ENCODE measurements at regions not wholly inside any gene's neighbourhood (a gene's known extent, or its start where the extent isn't known, plus 50 kb on each side); places are given as distances from the start of the nearest gene placed in this dataset.

DNA sequence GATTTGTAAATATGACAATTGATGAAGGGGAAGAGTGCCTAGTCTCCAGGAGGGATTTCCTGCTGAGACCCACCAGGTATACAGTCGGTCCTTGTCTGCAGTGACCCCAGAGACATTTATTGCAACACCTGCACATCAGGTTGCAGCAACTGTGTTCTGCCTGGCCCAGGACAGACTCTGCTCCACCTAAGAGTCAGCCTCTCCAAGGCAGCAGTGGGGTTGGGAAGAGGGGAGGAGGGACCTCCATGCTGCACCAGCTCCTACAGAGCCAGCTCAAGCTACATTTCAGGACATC is 120.4 kb upstream of the IRF2BP2 start:
- H3K27me3 Mint-ChIP-seq (ENCODE audit: low read depth), result no peaks in the 10 kb centered on the region
- H3K36me3 Mint-ChIP-seq (ENCODE audit: low read depth), result no peaks in the 10 kb centered on the region
- no peak overlapping the region for H3K27ac Mint-ChIP-seq (ENCODE audit: unreplicated experiment)
- no peak for DNase-seq (ENCODE audit: low read depth, low spot score)
- H3K9me3 Mint-ChIP-seq, result no peaks in the 10 kb centered on the region
- no peak overlapping the region for H3K4me3 Mint-ChIP-seq
- TF ChIP-seq, protein P1, sequence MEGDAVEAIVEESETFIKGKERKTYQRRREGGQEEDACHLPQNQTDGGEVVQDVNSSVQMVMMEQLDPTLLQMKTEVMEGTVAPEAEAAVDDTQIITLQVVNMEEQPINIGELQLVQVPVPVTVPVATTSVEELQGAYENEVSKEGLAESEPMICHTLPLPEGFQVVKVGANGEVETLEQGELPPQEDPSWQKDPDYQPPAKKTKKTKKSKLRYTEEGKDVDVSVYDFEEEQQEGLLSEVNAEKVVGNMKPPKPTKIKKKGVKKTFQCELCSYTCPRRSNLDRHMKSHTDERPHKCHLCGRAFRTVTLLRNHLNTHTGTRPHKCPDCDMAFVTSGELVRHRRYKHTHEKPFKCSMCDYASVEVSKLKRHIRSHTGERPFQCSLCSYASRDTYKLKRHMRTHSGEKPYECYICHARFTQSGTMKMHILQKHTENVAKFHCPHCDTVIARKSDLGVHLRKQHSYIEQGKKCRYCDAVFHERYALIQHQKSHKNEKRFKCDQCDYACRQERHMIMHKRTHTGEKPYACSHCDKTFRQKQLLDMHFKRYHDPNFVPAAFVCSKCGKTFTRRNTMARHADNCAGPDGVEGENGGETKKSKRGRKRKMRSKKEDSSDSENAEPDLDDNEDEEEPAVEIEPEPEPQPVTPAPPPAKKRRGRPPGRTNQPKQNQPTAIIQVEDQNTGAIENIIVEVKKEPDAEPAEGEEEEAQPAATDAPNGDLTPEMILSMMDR (conservative IDR thresholded peaks at IDR 0.05), result no peak
- peaks cover 69% of the 10 kb centered on the region for H3K4me1 Mint-ChIP-seq

- no peak overlapping the region for H3K4me3 Mint-ChIP-seq
- H3K27me3 Mint-ChIP-seq (ENCODE audit: low read depth), result no peaks in the 10 kb centered on the region
- no peaks in the 10 kb centered on the region for H3K9me3 Mint-ChIP-seq
- no peak for DNase-seq (ENCODE audit: low read depth, low spot score)
- no peak overlapping the region for H3K27ac Mint-ChIP-seq (ENCODE audit: unreplicated experiment)
- TF ChIP-seq, protein P1 (conservative IDR thresholded peaks at IDR 0.05), result no peak
- H3K4me1 Mint-ChIP-seq, result peaks cover 69% of the 10 kb centered on the region
- no peaks in the 10 kb centered on the region for H3K36me3 Mint-ChIP-seq (ENCODE audit: low read depth)
Measured at GRCh38 chr1:234729561-234730474, 119.8 kb upstream of the IRF2BP2 start.

GRCh38 chr1:234728740-234729139 is 118.8 kb upstream of the IRF2BP2 start:
- H3K27me3 Mint-ChIP-seq (ENCODE audit: low read depth), result no peaks in the 10 kb centered on the region
- no peaks in the 10 kb centered on the region for H3K9me3 Mint-ChIP-seq
- H3K36me3 Mint-ChIP-seq (ENCODE audit: low read depth), result no peaks in the 10 kb centered on the region
- no peak overlapping the region for H3K4me3 Mint-ChIP-seq
- TF ChIP-seq, protein P1 (conservative IDR thresholded peaks at IDR 0.05), result no peak
- peaks cover 80% of the 10 kb centered on the region for H3K4me1 Mint-ChIP-seq
- no peak overlapping the region for H3K27ac Mint-ChIP-seq (ENCODE audit: unreplicated experiment)
- DNase-seq (ENCODE audit: low read depth, low spot score), result no peak

- Mint-ChIP-seq H3K4me1 (peaks cover 88% of the 10 kb centered on the region), H3K27me3 (ENCODE audit: low read depth) (no peaks in the 10 kb centered on the region), H3K36me3 (ENCODE audit: low read depth) (no peaks in the 10 kb centered on the region), H3K27ac (ENCODE audit: unreplicated experiment) (peak overlapping the region; percentile 37), H3K4me3 (peak overlapping the region; percentile 52), H3K9me3 (no peaks in the 10 kb centered on the region)
- TF ChIP-seq, protein P1 (conservative IDR thresholded peaks at IDR 0.05), result no peak
- no peak for DNase-seq (ENCODE audit: low read depth, low spot score)
Measured at GRCh38 chr1:234727018-234727940, 117.3 kb upstream of the IRF2BP2 start.

GRCh38 chr1:234726359-234726943 is 116.5 kb upstream of the IRF2BP2 start:
- TF ChIP-seq, protein P1 (conservative IDR thresholded peaks at IDR 0.05), result no peak
- peak overlapping the region; percentile 85 for H3K27ac Mint-ChIP-seq (ENCODE audit: unreplicated experiment)
- peaks cover 89% of the 10 kb centered on the region for H3K4me1 Mint-ChIP-seq
- H3K9me3 Mint-ChIP-seq, result no peaks in the 10 kb centered on the region
- DNase-seq (ENCODE audit: low read depth, low spot score), result no peak
- H3K4me3 Mint-ChIP-seq, result peak overlapping the region; percentile 59
- no peaks in the 10 kb centered on the region for H3K27me3 Mint-ChIP-seq (ENCODE audit: low read depth)
- no peaks in the 10 kb centered on the region for H3K36me3 Mint-ChIP-seq (ENCODE audit: low read depth)

Data from neural crest cell (in vitro differentiated cells).